NCI-H2171 treated with DMSO at 0.1 percent for 48 hours (cell line): ENCODE measurements at regions not wholly inside any gene's neighbourhood (a gene's known extent, or its start where the extent isn't known, plus 50 kb on each side); places are given as distances from the start of the nearest gene placed in this dataset.
"Not testable (repeated sequence)": the region's sequence is repeated elsewhere in the genome, so short reads cannot be mapped to it uniquely, and the experiment has no call there.

Experiments
- DNase-seq: peaks from one replicate; lab custom pipeline; 2025; lab: John Stamatoyannopoulos, UW

GRCh38 chr3:22381564-22381963 lies 630.6 kb upstream of the ZNF385D start:
- not testable (repeated sequence) for DNase-seq

- DNase-seq: no peak
Observed at GRCh38 chr3:22383285-22383684, 632.3 kb upstream of the ZNF385D start.

GRCh38 chr3:22386107-22386506 lies 635.1 kb upstream of the ZNF385D start:
- no peak for DNase-seq

- no peak for DNase-seq
Observed at GRCh38 chr3:22392286-22392685, 641.3 kb upstream of the ZNF385D start.

GRCh38 chr3:22392859-22393258 lies 641.8 kb upstream of the ZNF385D start:
- DNase-seq: no peak

DNA sequence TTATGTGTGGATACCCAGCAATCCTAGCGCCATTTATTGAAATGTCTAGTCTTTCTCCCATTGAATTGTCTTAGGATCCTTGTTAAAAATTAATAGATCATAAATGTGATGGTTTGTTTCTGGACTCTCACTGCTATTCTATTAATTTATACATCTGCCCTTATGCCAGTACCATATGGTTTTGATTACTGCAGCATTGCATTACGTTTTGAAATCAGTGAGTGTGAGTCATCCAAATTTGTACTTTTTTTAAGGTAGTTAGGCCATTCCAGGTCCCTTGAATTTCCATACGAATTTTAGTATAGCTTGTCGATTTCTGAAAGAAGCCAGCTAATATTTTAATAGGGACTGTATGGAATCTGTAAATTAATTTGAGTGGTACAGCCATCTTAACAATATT lies 648.6 kb upstream of the ZNF385D start:
- DNase-seq: no peak

GRCh38 chr3:22401499-22401898 lies 650.5 kb upstream of the ZNF385D start:
- no peak for DNase-seq

GRCh38 chr3:22414239-22414638 lies 663.2 kb upstream of the ZNF385D start:
- DNase-seq: no peak

- not testable (repeated sequence) for DNase-seq
Observed at GRCh38 chr3:22416838-22417446, 665.9 kb upstream of the ZNF385D start.

DNA sequence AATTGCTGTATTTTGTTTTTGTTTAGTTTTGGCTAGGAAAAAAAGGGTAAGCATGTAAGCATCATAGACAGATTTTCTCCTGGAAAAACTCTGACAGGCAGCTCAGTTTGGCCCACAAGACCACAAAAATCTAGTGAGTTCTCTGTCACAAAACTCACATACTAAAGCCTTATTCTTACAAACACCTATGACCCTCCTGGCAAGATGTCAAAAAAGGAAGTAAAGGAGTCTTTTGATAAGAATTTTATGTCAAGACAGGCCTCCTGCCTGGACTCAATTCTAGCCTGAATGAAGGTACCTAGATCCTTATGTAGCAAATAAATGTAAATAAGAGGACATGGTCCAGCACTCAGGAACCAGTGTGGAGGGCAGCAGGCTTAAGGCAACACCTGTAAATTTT lies 668.3 kb upstream of the ZNF385D start:
- no peak for DNase-seq

DNA sequence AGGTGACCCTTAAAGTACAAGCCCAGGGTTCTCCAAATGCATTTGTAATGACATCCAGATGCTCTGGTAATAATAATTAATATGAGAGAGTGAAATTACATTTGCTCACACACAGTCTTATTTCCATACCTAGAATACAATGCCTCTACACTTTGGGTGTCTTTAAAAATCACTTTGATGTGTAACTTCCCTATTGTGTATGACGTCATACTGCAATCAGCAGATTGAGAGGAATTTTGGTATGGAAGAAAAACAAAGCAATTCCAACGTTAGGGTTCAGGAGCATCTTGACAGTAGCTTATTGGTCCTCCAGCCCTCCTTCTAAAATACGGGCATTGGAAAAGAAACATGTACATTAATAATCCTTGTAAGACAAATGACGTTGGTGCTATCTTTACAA lies 670.6 kb upstream of the ZNF385D start:
- no peak for DNase-seq

GRCh38 chr3:22431334-22431733 lies 680.3 kb upstream of the ZNF385D start:
- no peak for DNase-seq

- no peak for DNase-seq
Observed at GRCh38 chr3:22439626-22440025, 688.6 kb upstream of the ZNF385D start.

DNA sequence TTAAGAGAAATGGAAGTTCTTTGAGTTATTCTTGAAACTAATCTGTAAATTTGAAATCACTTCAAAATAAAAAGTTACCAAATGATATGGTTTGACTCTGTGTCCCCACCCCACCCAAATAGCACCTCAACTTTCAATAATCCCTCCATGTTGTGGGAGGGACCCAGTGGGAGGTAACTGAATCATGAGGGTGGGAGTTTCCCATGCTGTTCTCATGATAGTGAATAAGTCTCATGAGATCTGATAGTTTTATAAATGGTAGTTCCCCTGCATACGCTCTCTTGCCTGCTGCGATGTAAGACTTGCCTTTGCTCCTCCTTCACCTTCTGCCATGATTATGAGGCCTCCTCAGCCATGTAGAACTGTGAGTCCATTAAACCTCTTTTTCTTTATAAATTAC lies 690.7 kb upstream of the ZNF385D start:
- DNase-seq: no peak

DNA sequence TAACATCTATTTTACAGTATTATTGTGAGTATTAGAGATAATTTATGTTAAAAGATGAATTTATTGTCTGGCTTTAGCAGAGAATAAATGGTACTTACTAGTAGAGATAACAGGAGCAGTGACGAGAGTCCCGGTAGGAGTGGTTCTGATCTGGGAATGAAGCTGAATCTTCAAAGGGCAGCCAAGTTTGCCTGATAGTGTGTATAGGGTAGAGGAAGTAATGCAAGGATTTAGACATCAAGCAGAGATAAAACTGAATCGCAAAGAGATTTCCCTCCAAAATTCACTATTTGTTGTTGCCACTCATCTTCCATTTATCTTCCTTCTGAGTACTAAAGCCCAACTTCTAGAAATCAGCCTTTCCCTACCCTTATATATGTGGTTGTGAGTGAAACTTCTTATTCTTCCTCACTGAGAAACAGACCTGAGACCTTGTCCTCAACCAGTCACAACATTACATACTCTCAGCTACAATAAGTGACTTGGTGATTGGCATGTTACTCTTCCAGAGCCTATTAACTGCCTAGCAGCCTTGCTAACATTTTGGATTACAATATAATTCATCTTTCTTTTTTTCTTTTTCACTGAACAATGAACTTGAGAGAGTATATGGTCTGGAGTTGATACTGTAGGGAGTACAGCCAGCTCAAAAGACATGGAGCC lies 692.7 kb upstream of the ZNF385D start:
- DNase-seq: no peak

DNA sequence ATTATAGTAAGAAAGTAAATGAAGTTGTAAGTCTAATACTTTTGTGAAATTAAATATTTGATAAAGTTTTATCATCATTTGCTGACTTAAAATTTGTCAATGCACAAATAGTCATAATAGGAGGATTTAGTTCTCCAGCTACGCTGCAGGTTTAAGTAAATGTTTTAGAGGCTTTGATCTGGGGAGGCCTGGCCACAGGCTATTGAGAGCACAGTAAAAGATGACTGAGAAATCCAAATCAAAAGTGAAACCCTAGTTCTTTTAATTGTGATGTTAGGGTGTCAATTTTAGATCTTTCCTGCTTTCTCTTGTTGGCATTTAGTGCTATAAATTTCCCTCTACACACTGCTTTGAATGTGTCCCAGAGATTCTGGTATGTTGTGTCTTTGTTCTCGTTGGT lies 694.3 kb upstream of the ZNF385D start:
- DNase-seq: not testable (repeated sequence)

- DNase-seq: peak; percentile 6
Observed at GRCh38 chr3:22450786-22451400, 699.9 kb upstream of the ZNF385D start.

- DNase-seq: no peak
Observed at GRCh38 chr3:22451501-22451900, 700.5 kb upstream of the ZNF385D start.

- no peak for DNase-seq
Observed at GRCh38 chr3:22453906-22454535, 703.0 kb upstream of the ZNF385D start.

DNA sequence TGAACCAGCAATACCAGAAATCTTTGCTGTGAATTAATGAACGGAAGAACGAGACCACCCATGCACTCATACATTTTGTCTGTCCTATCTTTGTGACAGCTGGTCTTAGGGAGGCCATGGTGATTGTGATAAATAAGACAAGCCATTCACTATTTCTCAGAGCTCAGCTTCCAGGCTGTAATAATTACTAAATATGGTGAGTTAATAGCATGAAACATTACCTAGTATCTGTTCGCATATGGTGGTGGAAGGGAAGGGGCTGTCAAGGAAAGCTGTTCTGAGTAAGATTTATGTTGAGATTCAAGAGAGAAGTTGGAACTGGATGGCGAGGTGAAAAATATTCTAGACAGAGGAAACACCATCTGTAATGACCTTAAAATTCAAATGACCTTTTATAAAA lies 719.0 kb upstream of the ZNF385D start:
- no peak for DNase-seq

DNA sequence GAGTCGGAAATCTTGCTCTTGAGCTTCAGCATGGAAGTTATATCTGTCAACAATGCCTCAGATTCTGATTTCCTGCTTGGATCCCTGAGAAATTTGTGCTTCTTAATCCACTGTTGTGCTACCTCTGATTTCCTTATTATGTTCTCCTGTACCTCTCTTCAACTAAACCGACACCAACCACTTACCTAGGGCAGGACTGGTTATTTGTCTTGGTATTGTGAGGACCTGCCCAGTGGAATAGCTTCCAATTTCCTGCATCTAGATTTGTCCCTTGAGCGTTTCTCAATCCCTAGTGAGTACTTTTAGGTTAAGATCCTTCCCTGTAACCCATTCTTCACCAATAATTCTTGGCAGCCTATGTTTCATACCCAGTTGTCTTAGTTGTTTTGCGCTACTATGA lies 720.5 kb upstream of the ZNF385D start:
- DNase-seq: no peak

- no peak for DNase-seq
Observed at GRCh38 chr3:22474706-22475445, 723.9 kb upstream of the ZNF385D start.
